Activated T-cell treated with anti-CD3 and anti-CD28 coated beads, Interleukin-2, amount 50 U/mL, for 72 hours (primary cell): ENCODE measurements at regions not wholly inside any gene's neighbourhood (a gene's known extent, or its start where the extent isn't known, plus 50 kb on each side); places are given as distances from the start of the nearest gene placed in this dataset.
"Not testable (repeated sequence)": the region's sequence is repeated elsewhere in the genome, so short reads cannot be mapped to it uniquely, and the experiment has no call there.

Source experiments
- ATAC-seq, 2 donors: fragments of 150-1000 bp; cut with Tn5 transposase; replicated peaks in 1 of 2; 2 replicates each; pipeline ENCODE4 v1.10.0; 2021; ENCODE audit warnings: moderate library complexity in 2 of 2, mild to moderate bottlenecking in 1 of 2
- DNase-seq, 2 donors: peaks; one replicate each; pipeline ENCODE4 v3.0.0; 2021 to 2022; ENCODE audit warnings: mixed read lengths in 1 of 2
- H3K27ac Mint-ChIP-seq: one replicate; pipeline ENCODE4 v1.8.0; 2022; ENCODE audit warnings: mild to moderate bottlenecking, moderate library complexity, mixed read lengths
- H3K27me3 Mint-ChIP-seq: one replicate; pipeline ENCODE4 v1.8.0; 2022; ENCODE audit warnings: low read depth, mixed read lengths
- H3K36me3 Mint-ChIP-seq, 2 donors: one replicate each; pipeline ENCODE4 v1.8.0; 2022; ENCODE audit warnings: mixed read lengths in 2 of 2, mild to moderate bottlenecking in 1 of 2; ENCODE audit not compliant: insufficient read depth in 2 of 2
- H3K4me1 Mint-ChIP-seq: one replicate; pipeline ENCODE4 v1.8.0; 2022; ENCODE audit warnings: low read depth, mixed read lengths
- H3K4me3 Mint-ChIP-seq, 2 donors: one replicate each; pipeline ENCODE4 v1.8.0; 2022; ENCODE audit warnings: mild to moderate bottlenecking in 2 of 2, mixed read lengths in 2 of 2, moderate library complexity in 2 of 2
- H3K9me3 Mint-ChIP-seq, 2 donors: one replicate each; pipeline ENCODE4 v1.8.0; 2022; ENCODE audit warnings: mixed read lengths in 2 of 2

DNA sequence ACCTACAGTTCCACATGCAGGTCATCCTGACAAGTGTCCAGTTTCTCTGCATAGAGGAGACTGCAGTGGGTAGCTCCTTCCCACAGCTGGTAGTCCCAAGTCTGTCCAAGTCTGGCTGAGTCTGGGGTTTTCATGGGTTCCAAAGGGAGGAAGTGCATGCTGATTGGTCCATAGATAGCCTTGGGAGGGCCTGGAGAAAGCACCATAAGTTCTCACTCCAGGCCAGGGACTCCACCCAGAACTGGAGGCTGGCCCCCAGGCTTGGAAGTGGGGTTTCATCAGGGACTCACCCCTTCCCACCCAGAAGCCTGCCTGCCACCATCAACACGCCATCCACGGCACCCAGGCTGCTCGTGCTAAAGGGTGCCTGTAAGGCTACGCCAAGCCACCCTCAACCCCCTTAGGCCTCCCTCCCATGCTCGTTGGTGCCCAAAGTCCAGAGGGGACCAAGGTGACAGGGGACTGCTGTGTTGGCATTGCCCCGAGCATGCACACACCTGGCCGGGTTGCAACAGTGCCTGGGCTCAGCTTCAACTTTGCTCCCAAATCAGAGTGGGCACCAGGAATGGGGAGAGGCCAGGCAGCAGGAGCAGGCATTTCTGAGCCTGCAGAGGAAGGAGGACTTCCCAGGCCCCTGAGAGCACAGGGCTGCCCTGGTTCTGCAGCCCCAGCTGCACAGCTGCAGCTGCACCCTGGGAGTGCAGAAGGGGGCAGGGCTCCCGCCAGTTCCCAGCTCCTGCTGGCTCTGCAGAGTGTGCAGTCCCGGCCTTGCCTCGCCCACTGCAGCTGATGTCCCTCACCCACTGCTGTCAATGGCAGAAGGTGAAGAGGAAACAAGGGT, 116.5 kb upstream of the MAP2 start:
- no peaks in the 10 kb centered on the region for H3K36me3 Mint-ChIP-seq
- no peaks in the 10 kb centered on the region for H3K9me3 Mint-ChIP-seq
- no peaks in the 10 kb centered on the region for H3K27me3 Mint-ChIP-seq
- no peaks in the 10 kb centered on the region for H3K4me1 Mint-ChIP-seq
- ATAC-seq (no peak), DNase-seq (no peak)
- H3K27ac Mint-ChIP-seq = no peak overlapping the region
- H3K4me3 Mint-ChIP-seq = no peak overlapping the region

DNA sequence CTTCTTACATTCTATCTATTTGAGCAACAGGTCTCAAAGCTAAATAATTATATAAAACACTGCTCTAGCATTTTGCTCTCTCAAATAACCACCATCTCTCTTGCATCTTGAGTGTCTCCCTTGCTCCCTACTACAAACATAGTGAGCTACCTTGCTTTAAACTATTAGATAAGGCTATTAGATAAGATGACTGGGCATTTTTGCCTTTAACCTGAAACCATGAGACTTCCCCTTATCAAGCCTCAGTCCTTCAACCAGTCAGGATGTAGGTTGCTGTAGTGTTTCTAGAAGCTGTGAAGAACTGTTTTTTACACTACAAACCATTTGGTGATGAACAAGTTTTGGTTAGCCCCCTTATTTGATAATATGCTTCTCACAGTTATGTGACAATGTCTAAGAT, 115.4 kb upstream of the MAP2 start:
- Mint-ChIP-seq H3K9me3 (no peaks in the 10 kb centered on the region), H3K27me3 (no peaks in the 10 kb centered on the region), H3K27ac (no peak overlapping the region), H3K36me3 (no peaks in the 10 kb centered on the region), H3K4me1 (no peaks in the 10 kb centered on the region), H3K4me3 (no peak overlapping the region)
- DNase-seq (no peak), ATAC-seq (no peak)

DNA sequence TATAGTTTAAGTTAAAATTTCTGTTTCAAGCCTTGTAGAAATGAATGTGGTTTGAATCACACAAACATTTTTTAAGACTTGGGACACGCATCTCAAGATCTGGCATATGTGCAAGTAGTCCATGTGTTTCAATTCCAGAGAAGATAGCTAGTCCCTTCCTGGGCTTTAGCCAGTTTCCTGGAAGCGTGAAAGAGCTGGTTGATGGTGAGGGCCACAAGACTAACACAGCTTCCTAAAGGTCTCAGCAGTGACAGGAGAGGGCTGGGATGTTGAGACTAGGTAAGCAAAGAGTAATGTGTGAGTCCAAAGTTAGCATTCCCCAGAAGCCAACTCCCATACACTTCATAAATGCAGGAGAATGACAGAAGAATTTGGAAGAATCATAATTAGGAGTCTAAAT, 111.9 kb upstream of the MAP2 start:
- DNase-seq (no peak), ATAC-seq (no peak)
- Mint-ChIP-seq H3K27ac (no peak overlapping the region), H3K4me3 (no peak overlapping the region), H3K9me3 (no peaks in the 10 kb centered on the region), H3K4me1 (no peaks in the 10 kb centered on the region), H3K27me3 (no peaks in the 10 kb centered on the region), H3K36me3 (no peaks in the 10 kb centered on the region)

DNA sequence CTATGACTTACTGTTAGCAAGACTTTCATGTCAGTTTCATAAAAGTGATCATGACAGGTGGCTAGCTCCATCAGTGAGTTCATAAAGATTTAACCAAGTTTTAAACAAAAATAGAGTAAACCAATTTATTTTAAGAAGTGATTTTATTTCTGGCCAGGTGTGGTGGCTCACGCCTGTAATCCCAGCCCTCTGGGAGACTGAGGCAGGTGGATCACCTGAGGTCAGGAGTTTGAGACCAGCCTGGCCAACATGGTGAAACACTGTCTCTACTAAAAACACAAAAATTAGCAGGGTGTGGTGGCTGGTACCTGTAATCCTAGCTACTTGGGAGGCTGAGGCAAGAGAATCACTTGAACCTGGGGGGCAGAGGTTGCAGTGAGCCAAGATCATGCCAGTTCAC, 111.4 kb upstream of the MAP2 start:
- DNase-seq, H3K36me3 Mint-ChIP-seq, H3K4me1 Mint-ChIP-seq, H3K27me3 Mint-ChIP-seq, H3K27ac Mint-ChIP-seq, H3K4me3 Mint-ChIP-seq, H3K9me3 Mint-ChIP-seq, ATAC-seq: not testable (repeated sequence)

DNA sequence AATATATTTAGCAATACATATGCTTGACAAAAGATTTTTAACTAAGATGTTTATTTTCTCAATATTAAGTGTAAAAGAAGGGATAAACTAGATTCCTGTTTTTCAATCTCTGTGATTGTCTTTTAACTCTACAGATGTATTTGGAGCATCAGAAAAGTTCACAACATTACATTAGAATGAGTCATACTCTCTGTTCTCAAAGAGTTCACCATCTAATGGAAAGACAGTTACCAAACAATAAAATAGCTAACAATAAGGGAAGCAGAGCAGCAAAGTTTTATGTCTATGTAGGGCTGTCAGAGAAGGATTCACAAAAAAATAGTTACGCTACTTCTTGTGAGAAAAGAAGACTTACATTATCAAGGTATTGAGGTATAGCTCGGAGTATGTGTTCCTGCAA, 109.2 kb upstream of the MAP2 start:
- H3K36me3 Mint-ChIP-seq = no peaks in the 10 kb centered on the region
- no peaks in the 10 kb centered on the region for H3K27me3 Mint-ChIP-seq
- H3K9me3 Mint-ChIP-seq = no peaks in the 10 kb centered on the region
- no peaks in the 10 kb centered on the region for H3K4me1 Mint-ChIP-seq
- no peak overlapping the region for H3K4me3 Mint-ChIP-seq
- no peak overlapping the region for H3K27ac Mint-ChIP-seq
- DNase-seq (no peak), ATAC-seq (no peak)

DNA sequence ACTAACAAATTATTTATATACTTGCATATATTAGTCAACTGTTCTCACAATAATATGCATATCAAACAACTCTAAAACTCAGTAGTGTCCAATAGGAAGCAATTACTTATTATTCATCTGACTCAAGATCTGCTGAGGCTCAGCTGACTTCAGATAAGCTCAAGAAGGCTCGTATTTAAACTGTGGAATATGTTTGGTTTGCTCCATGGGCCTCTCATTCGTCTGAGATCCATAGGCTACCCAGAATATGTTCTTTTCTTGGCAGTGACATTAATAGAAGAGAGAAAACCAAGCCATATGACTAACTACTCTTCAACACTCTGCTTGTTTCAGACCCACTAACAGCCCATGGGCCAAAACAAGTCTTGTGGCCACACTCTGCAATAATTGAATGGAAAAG, 107.7 kb upstream of the MAP2 start:
- Mint-ChIP-seq H3K9me3 (no peaks in the 10 kb centered on the region), H3K36me3 (no peaks in the 10 kb centered on the region), H3K27me3 (no peaks in the 10 kb centered on the region), H3K27ac (no peak overlapping the region), H3K4me3 (no peak overlapping the region), H3K4me1 (no peaks in the 10 kb centered on the region)
- ATAC-seq (no peak), DNase-seq (no peak)

DNA sequence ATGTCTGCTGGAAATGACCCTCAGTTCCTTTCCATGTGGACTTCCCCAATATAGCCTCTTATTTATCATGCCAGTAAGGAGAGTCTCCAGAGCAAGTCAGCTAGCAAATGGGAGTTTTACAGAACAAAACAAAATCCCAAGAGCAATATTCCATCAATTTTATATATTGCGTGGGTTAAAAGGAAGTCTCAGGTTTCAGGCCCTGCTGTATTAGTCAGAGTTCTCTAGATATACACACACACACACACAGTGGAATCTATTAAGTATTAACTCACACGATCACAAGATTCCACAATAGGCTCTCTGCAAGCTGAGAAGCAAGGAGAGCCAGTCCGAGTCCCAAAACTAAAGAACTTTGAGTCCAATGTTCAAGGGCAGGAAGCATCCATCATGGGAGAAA, 102.8 kb upstream of the MAP2 start:
- Mint-ChIP-seq H3K27ac (no peak overlapping the region), H3K9me3 (no peaks in the 10 kb centered on the region), H3K27me3 (no peaks in the 10 kb centered on the region), H3K4me3 (no peak overlapping the region), H3K4me1 (no peaks in the 10 kb centered on the region), H3K36me3 (no peaks in the 10 kb centered on the region)
- DNase-seq (no peak), ATAC-seq (no peak)

DNA sequence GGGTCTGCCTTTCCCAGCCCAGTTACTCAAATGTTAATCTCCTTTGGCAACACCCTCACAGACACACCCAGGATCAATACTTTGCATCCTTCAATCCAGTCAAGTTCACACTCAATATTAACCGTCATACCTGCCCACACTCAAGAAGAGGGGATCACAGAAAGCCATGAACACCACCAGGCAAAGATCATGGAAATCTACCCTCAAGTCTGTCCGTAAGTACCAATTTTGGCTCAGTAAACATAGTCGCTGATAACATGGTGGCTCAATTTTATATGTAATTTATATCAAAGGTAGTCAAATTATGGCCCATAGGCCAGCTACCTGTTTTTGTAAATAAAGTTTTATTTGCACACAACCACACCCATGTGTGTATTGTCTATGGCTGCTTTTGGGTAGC, 102.3 kb upstream of the MAP2 start:
- no peaks in the 10 kb centered on the region for H3K27me3 Mint-ChIP-seq
- H3K36me3 Mint-ChIP-seq = no peaks in the 10 kb centered on the region
- DNase-seq (no peak), ATAC-seq (no peak)
- H3K27ac Mint-ChIP-seq = no peak overlapping the region
- no peaks in the 10 kb centered on the region for H3K9me3 Mint-ChIP-seq
- no peak overlapping the region for H3K4me3 Mint-ChIP-seq
- no peaks in the 10 kb centered on the region for H3K4me1 Mint-ChIP-seq

DNA sequence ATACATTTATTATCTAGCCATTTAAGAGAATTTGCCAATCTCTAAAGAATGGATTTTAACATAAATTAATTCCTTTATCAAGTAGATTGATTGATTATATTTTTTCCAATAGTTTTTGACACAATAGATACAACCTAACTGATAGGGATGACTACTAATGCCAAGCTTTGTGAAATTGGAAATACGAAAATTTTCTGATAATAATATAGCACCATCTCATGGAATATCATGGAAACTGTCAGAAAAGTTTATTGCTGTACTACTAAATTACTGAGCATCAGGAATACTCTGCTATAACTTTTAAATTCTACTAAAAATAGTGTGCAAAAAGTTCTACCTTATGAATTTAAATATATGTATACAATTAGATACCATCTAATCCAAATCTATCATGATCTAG, 101.8 kb upstream of the MAP2 start:
- H3K27me3 Mint-ChIP-seq = no peaks in the 10 kb centered on the region
- DNase-seq (no peak), ATAC-seq (no peak)
- no peak overlapping the region for H3K27ac Mint-ChIP-seq
- H3K36me3 Mint-ChIP-seq = no peaks in the 10 kb centered on the region
- H3K4me3 Mint-ChIP-seq = no peak overlapping the region
- no peaks in the 10 kb centered on the region for H3K9me3 Mint-ChIP-seq
- H3K4me1 Mint-ChIP-seq = no peaks in the 10 kb centered on the region

DNA sequence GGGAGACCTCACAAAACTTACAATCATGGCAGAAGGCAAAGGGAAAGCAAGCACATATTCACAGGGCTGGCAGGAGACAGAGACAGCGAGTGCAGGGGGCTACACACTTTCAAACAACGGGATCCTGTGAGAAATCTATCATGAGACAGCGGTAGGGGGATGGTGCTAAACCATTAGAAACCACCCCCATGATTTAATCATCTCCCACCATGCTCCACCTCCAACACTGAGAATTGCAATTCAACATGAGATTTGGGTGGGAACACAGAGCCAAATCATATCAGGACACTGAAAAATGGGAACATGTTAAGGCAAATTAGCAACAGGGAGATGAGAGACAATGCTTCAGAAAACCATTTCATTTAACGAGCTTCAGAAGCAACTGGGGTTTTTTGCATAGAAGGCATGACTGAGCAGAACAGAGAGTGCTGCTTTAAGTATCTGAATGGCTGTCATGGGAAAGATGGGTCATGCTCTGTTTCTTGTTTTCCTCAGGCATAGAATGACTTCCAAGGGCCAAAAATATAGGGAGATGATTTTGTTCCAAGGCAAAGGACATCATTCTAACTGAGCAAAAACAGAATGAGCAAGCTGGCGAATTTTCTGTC, 100.8 kb upstream of the MAP2 start:
- Mint-ChIP-seq H3K36me3 (no peaks in the 10 kb centered on the region), H3K4me1 (no peaks in the 10 kb centered on the region), H3K4me3 (no peak overlapping the region), H3K27me3 (no peaks in the 10 kb centered on the region), H3K9me3 (no peaks in the 10 kb centered on the region), H3K27ac (no peak overlapping the region)
- DNase-seq (no peak), ATAC-seq (no peak)

DNA sequence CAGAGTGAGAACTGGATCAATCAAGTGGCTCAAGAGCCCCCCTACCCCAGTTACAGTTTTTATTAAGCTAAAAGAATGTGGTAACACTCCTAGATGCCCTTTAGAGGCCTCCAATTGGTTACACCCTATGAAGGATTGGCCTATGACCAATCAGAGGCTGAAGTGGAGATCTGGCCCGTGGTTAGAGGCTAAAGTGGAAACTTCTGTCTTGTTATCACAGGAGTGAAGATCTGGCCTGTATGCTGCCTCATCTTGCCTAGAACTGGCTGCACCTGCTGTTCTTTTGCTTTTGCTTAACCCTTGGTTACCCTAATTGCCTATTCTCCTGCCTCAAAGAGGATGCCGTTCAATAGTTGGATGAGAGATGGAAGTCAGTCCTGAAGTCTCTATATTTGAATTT, 100.1 kb upstream of the MAP2 start:
- no peak for ATAC-seq
- DNase-seq = no peak
- Mint-ChIP-seq H3K4me1 (no peaks in the 10 kb centered on the region), H3K36me3 (no peaks in the 10 kb centered on the region), H3K27me3 (no peaks in the 10 kb centered on the region), H3K9me3 (no peaks in the 10 kb centered on the region), H3K27ac (no peak overlapping the region), H3K4me3 (no peak overlapping the region)

DNA sequence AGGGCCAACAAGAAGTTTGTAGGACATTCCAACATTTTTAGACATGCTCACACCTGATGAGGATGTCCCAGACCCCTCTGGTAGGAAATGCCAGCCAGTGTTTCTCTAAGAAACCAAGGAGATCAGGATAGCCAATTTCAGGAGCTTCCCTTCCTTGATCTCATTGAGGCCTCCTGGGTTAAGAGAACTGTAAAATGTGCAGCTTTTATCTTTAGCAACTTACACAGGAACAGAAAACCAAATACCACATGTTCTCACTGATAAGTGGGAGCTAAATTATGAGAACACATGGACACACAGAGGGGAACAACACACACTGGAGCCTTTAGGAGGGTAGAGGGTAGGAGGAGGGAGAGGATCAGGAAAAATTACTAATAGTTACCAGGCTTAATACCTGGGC, 99.6 kb upstream of the MAP2 start:
- ATAC-seq (no peak), DNase-seq (no peak)
- H3K4me1 Mint-ChIP-seq = no peaks in the 10 kb centered on the region
- no peak overlapping the region for H3K4me3 Mint-ChIP-seq
- H3K9me3 Mint-ChIP-seq = no peaks in the 10 kb centered on the region
- no peak overlapping the region for H3K27ac Mint-ChIP-seq
- H3K27me3 Mint-ChIP-seq = no peaks in the 10 kb centered on the region
- H3K36me3 Mint-ChIP-seq = no peaks in the 10 kb centered on the region

DNA sequence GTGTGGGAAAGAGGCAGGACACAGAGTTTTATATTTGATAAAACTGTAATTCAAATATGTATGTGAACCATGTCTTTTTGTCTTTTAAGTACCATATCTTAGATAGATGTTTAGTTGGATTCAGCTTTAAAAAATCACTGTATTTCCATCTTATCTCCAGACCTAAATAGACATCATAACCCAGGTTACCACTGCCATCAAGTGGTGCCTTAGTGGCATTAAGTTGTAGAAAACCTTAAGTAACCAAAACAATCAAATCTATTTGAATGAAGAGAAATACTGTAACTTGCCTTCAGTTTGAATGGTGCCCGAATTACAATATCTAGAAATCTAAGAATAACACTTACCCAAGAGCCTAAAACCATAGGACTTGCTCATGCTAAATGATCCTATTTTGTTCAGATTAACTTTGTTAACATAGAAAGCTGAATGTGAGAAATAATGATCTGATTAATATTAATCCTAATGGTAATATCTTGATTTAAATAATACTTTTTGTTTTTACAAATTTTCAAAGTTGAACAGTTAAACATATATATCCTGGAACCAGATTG, 92.5 kb upstream of the MAP2 start:
- Mint-ChIP-seq H3K4me1 (no peaks in the 10 kb centered on the region), H3K36me3 (no peaks in the 10 kb centered on the region), H3K27me3 (no peaks in the 10 kb centered on the region), H3K4me3 (no peak overlapping the region), H3K27ac (no peak overlapping the region), H3K9me3 (no peaks in the 10 kb centered on the region)
- ATAC-seq = peak in 1 of 2 donors; percentile 28
- no peak for DNase-seq
